Endodermal cell (in vitro differentiated cells): ENCODE measurements at regions not wholly inside any gene's neighbourhood (a gene's known extent, or its start where the extent isn't known, plus 50 kb on each side); places are given as distances from the start of the nearest gene placed in this dataset.

Experiments
- DNase-seq: peaks from one replicate; pipeline ENCODE4 v3.0.0-alpha.2; 2017
- H3K27ac ChIP-seq: 2 replicates; pipeline ENCODE4 v1.5.1; 2013; ENCODE audit warnings: mild to moderate bottlenecking, low read depth, low read length, moderate library complexity
- H3K27me3 ChIP-seq: 2 replicates; pipeline ENCODE4 v1.6.1; 2013; ENCODE audit warnings: mild to moderate bottlenecking, low read length, moderate library complexity; ENCODE audit not compliant: insufficient read depth, control insufficient read depth, poor library complexity, severe bottlenecking
- H3K36me3 ChIP-seq: 2 replicates; pipeline ENCODE4 v1.7.0; 2013; ENCODE audit warnings: mild to moderate bottlenecking, low read length, moderate library complexity; ENCODE audit not compliant: control insufficient read depth, insufficient read depth
- H3K4me1 ChIP-seq: one replicate; pipeline ENCODE4 v1.7.0; 2013; ENCODE audit warnings: low read length; ENCODE audit not compliant: control insufficient read depth, insufficient read depth
- H3K4me3 ChIP-seq: 2 replicates; pipeline ENCODE4 v1.5.1; 2013; ENCODE audit warnings: mild to moderate bottlenecking, low read length, moderate library complexity
- H3K9ac ChIP-seq: 2 replicates; pipeline ENCODE4 v1.6.1; 2013; ENCODE audit warnings: mild to moderate bottlenecking, low read length, moderate library complexity; ENCODE audit not compliant: poor library complexity, severe bottlenecking; ENCODE audit errors: extremely low read depth
- H3K9me3 ChIP-seq: 2 replicates; pipeline ENCODE4 v1.6.1; 2013; ENCODE audit warnings: mild to moderate bottlenecking, low read length, moderate library complexity; ENCODE audit not compliant: control insufficient read depth
- H3K27ac Mint-ChIP-seq: 2 replicates; pipeline ENCODE4 v1.8.0; 2020; ENCODE audit warnings: mixed read lengths
- H3K27me3 Mint-ChIP-seq: 2 replicates; pipeline ENCODE4 v1.8.0; 2021; ENCODE audit warnings: mild to moderate bottlenecking, mixed read lengths; ENCODE audit not compliant: insufficient read depth
- H3K36me3 Mint-ChIP-seq: 2 replicates; pipeline ENCODE4 v1.8.0; 2020; ENCODE audit warnings: low read depth, mixed read lengths
- H3K4me1 Mint-ChIP-seq: 2 replicates; pipeline ENCODE4 v1.8.0; 2020; ENCODE audit warnings: mixed read lengths
- H3K4me3 Mint-ChIP-seq: 2 replicates; pipeline ENCODE4 v1.8.0; 2020; ENCODE audit warnings: mild to moderate bottlenecking, moderate library complexity, mixed read lengths
- H3K9me3 Mint-ChIP-seq: 2 replicates; pipeline ENCODE4 v1.8.0; 2020; ENCODE audit warnings: mild to moderate bottlenecking, mixed read lengths
- CTCF ChIP-seq: fragments of 200-600 bp; sonication (generic); conservative IDR thresholded peaks from 2 replicates; pipeline ENCODE4 v1.5.0; 2021; ENCODE audit warnings: antibody characterized with exemption, mild to moderate bottlenecking
- WGBS, 2 experiments: methylation state at CpG; one replicate each; pipeline versions ENCODE4 v1.1.5 to v1.1.7; 2013; ENCODE audit warnings: missing lambda C conversion rate in 2 of 2, mixed read lengths in 1 of 2; ENCODE audit not compliant: insufficient coverage in 1 of 2, insufficient read length in 1 of 2; 5-methylcytosine and 5-hydroxymethylcytosine counted together

- 84 to 93% methylated on average over 4 to 8 of the region's 8 CpGs for WGBS, 2 experiments
- H3K9ac ChIP-seq, result no peak overlapping the region
- no peaks in the 10 kb centered on the region for H3K27me3 ChIP-seq
- H3K4me3 Mint-ChIP-seq, result no peak overlapping the region
- no peaks in the 10 kb centered on the region for H3K36me3 Mint-ChIP-seq
- no peak overlapping the region for H3K27ac Mint-ChIP-seq
- H3K4me3 ChIP-seq, result no peak overlapping the region
- no peak overlapping the region for H3K27ac ChIP-seq
- H3K36me3 ChIP-seq, result no peaks in the 10 kb centered on the region
- no peaks in the 10 kb centered on the region for H3K27me3 Mint-ChIP-seq
- TF ChIP-seq CTCF, result no peak
- no peak for DNase-seq
- H3K4me1 Mint-ChIP-seq, result peaks cover 5% of the 10 kb centered on the region
- H3K4me1 ChIP-seq, result no peaks in the 10 kb centered on the region
- H3K9me3 ChIP-seq, result peaks cover 10% of the 10 kb centered on the region
- H3K9me3 Mint-ChIP-seq, result no peaks in the 10 kb centered on the region
These were observed 456.2 kb downstream of the TBL1XR1 start for GRCh38 chr3:176740906-176741663.

- no peaks in the 10 kb centered on the region for H3K4me1 ChIP-seq
- Mint-ChIP-seq H3K4me3 (no peak overlapping the region), H3K4me1 (peaks cover 12% of the 10 kb centered on the region), H3K9me3 (no peaks in the 10 kb centered on the region), H3K27ac (no peak overlapping the region), H3K27me3 (no peaks in the 10 kb centered on the region), H3K36me3 (no peaks in the 10 kb centered on the region)
- WGBS, 2 experiments, result 89 to 100% methylated on average over 1 to 2 of the region's 2 CpGs
- H3K27ac ChIP-seq, result no peak overlapping the region
- H3K9ac ChIP-seq, result no peak overlapping the region
- no peaks in the 10 kb centered on the region for H3K36me3 ChIP-seq
- H3K9me3 ChIP-seq, result peaks cover 6% of the 10 kb centered on the region
- no peak overlapping the region for H3K4me3 ChIP-seq
- TF ChIP-seq CTCF, result no peak
- no peak for DNase-seq
- no peaks in the 10 kb centered on the region for H3K27me3 ChIP-seq
These were observed 458.1 kb downstream of the TBL1XR1 start for GRCh38 chr3:176739159-176739558.

- Histone ChIP-seq H3K9ac (no peak overlapping the region), H3K4me1 (no peaks in the 10 kb centered on the region), H3K36me3 (no peaks in the 10 kb centered on the region), H3K9me3 (no peaks in the 10 kb centered on the region), H3K27ac (no peak overlapping the region), H3K27me3 (no peaks in the 10 kb centered on the region), H3K4me3 (no peak overlapping the region)
- no peak overlapping the region for H3K27ac Mint-ChIP-seq
- H3K4me3 Mint-ChIP-seq, result no peak overlapping the region
- no peaks in the 10 kb centered on the region for H3K36me3 Mint-ChIP-seq
- peaks cover 16% of the 10 kb centered on the region for H3K4me1 Mint-ChIP-seq
- TF ChIP-seq CTCF, result no peak
- H3K9me3 Mint-ChIP-seq, result no peaks in the 10 kb centered on the region
- no peaks in the 10 kb centered on the region for H3K27me3 Mint-ChIP-seq
- no peak for DNase-seq
- 89 to 93% methylated on average over 4 of the region's 4 CpGs for WGBS, 2 experiments
These were observed 459.7 kb downstream of the TBL1XR1 start for GRCh38 chr3:176737480-176738110.
